Hepatocyte (in vitro differentiated cells): ENCODE measurements at regions not wholly inside any gene's neighbourhood (a gene's known extent, or its start where the extent isn't known, plus 50 kb on each side); places are given as distances from the start of the nearest gene placed in this dataset.

ENCODE experiments used
- CTCF ChIP-seq: fragments of 200-600 bp; sonication (generic); IDR thresholded peaks from 2 replicates; pipeline ENCODE4 v1.5.1; 2016; ENCODE audit warnings: antibody characterized with exemption, mild to moderate bottlenecking; ENCODE audit not compliant: poor library complexity
- EZH2 ChIP-seq: fragments of 200-600 bp; sonication (generic); IDR thresholded peaks from 2 replicates; pipeline ENCODE4 v1.6.1; 2016; ENCODE audit warnings: antibody characterized with exemption, mild to moderate bottlenecking, borderline replicate concordance

GRCh38 chr17:52737071-52737470 is 578.6 kb upstream of the CA10 start:
- no peak for TF ChIP-seq CTCF
- no peak for TF ChIP-seq EZH2
